NT2/D1 (cell line): ENCODE measurements at regions not wholly inside any gene's neighbourhood (a gene's known extent, or its start where the extent isn't known, plus 50 kb on each side); places are given as distances from the start of the nearest gene placed in this dataset.

Experiments
- SUZ12 ChIP-seq: IDR thresholded peaks from 2 replicates; pipeline ENCODE4 v1.6.1; 2011; ENCODE audit not compliant: insufficient read length, insufficient read depth; ENCODE audit errors: extremely low read depth
- YY1 ChIP-seq: IDR thresholded peaks from 2 replicates; pipeline ENCODE4 v1.6.1; 2011; ENCODE audit not compliant: insufficient read length, insufficient read depth
- ZNF274 ChIP-seq: IDR thresholded peaks from 2 replicates; pipeline ENCODE4 v1.6.1; 2011; ENCODE audit warnings: mild to moderate bottlenecking, low read depth, low read length

- TF ChIP-seq YY1 (no peak), SUZ12 (no peak), ZNF274 (no peak)
Measured at GRCh38 chr21:26408511-26408910, 164.6 kb downstream of the CYYR1 start.
